ENCODE measurements at regions not wholly inside any gene's neighbourhood (a gene's known extent, or its start where the extent isn't known, plus 50 kb on each side); places are given as distances from the start of the nearest gene placed in this dataset.

- DNase-seq: no peak
Measured at GRCh38 chr1:29520571-29521437, 284.5 kb downstream of the PTPRU start.

- DNase-seq: no peak
Measured at GRCh38 chr1:29519788-29520110, 283.4 kb downstream of the PTPRU start.

GRCh38 chr1:29519108-29519787 lies 282.9 kb downstream of the PTPRU start:
- DNase-seq: no peak

GRCh38 chr1:29518183-29518835 lies 282.0 kb downstream of the PTPRU start:
- no peak for DNase-seq

- no peak for DNase-seq
Measured at GRCh38 chr1:29517251-29518086, 281.1 kb downstream of the PTPRU start.

GRCh38 chr1:29516063-29516820 lies 279.9 kb downstream of the PTPRU start:
- DNase-seq: no peak

- DNase-seq: peak; percentile 53
Measured at GRCh38 chr1:29515170-29515955, 279.0 kb downstream of the PTPRU start.

- DNase-seq: no peak
Measured at GRCh38 chr1:29514361-29515169, 278.2 kb downstream of the PTPRU start.

- peak; percentile 19 for DNase-seq
Measured at GRCh38 chr1:29513357-29513756, 277.0 kb downstream of the PTPRU start.

- no peak for DNase-seq
Measured at GRCh38 chr1:29511436-29511835, 275.1 kb downstream of the PTPRU start.

GRCh38 chr1:29508458-29509107 lies 272.3 kb downstream of the PTPRU start:
- DNase-seq: no peak

- no peak for DNase-seq
Measured at GRCh38 chr1:29506678-29507225, 270.4 kb downstream of the PTPRU start.

- peak; percentile 22 for DNase-seq
Measured at GRCh38 chr1:29505532-29506220, 269.4 kb downstream of the PTPRU start.

- DNase-seq: no peak
Measured at GRCh38 chr1:29504709-29505410, 268.5 kb downstream of the PTPRU start.

- DNase-seq: peak; percentile 72
Measured at GRCh38 chr1:29504196-29504595, 267.9 kb downstream of the PTPRU start.

- DNase-seq: peak; percentile 99
Measured at GRCh38 chr1:29502911-29503840, 266.9 kb downstream of the PTPRU start.

Data from DMS153 (cell line).